SU-DHL-6 (cell line): ENCODE measurements at regions not wholly inside any gene's neighbourhood (a gene's known extent, or its start where the extent isn't known, plus 50 kb on each side); places are given as distances from the start of the nearest gene placed in this dataset.
"Not testable (repeated sequence)": the region's sequence is repeated elsewhere in the genome, so short reads cannot be mapped to it uniquely, and the experiment has no call there.

ENCODE experiments used
- H2AFZ ChIP-seq: fragments of 200-600 bp; sonication (generic); 2 replicates; pipeline ENCODE4 v1.6.1; 2014; ENCODE audit warnings: low read depth, mild to moderate bottlenecking, moderate library complexity, mixed read lengths, antibody characterized with exemption, low read length; ENCODE audit not compliant: severe bottlenecking
- H3F3A ChIP-seq: fragments of 200-600 bp; shearing (Covaris generic); 2 replicates; pipeline ENCODE4 v1.6.0; 2016; ENCODE audit warnings: antibody characterized with exemption, mild to moderate bottlenecking; ENCODE audit not compliant: insufficient read depth
- H3K27ac ChIP-seq: fragments of 200-600 bp; sonication (generic); 2 replicates; pipeline ENCODE4 v1.5.1; 2016; ENCODE audit warnings: low read depth, mild to moderate bottlenecking, low read length, moderate library complexity, mixed read lengths
- H3K27me3 ChIP-seq: fragments of 200-600 bp; sonication (generic), shearing (Covaris generic); 2 replicates; pipeline ENCODE4 v1.6.0; 2014; ENCODE audit warnings: mild to moderate bottlenecking, low read length
- H3K36me3 ChIP-seq: fragments of 200-600 bp; sonication (generic); 2 replicates; pipeline ENCODE4 v1.6.1; 2014; ENCODE audit warnings: mild to moderate bottlenecking, low read length, mixed read lengths
- H3K4me2 ChIP-seq: fragments of 300-600, 200-600 bp; shearing (Covaris generic), sonication (generic); 2 replicates; pipeline ENCODE4 v1.6.0; 2014; ENCODE audit warnings: low read length, low read depth, mild to moderate bottlenecking; ENCODE audit not compliant: poor library complexity, severe bottlenecking
- H3K4me3 ChIP-seq: fragments of 200-600 bp; sonication (generic); 2 replicates; pipeline ENCODE4 v1.5.1; 2014; ENCODE audit warnings: antibody characterized with exemption, low read length, mild to moderate bottlenecking, mixed read lengths; ENCODE audit not compliant: insufficient read depth, poor library complexity, severe bottlenecking
- H3K79me2 ChIP-seq: fragments of 200-600 bp; sonication (generic); 2 replicates; pipeline ENCODE4 v1.6.1; 2014; ENCODE audit warnings: mild to moderate bottlenecking, low read length, moderate library complexity; ENCODE audit not compliant: insufficient read depth
- H3K9ac ChIP-seq: fragments of 200-600 bp; sonication (generic); 2 replicates; pipeline ENCODE4 v1.7.0; 2014; ENCODE audit warnings: mild to moderate bottlenecking, low read length
- H3K9me2 ChIP-seq: fragments of 200-600 bp; sonication (generic); replicated peaks from 2 replicates; pipeline ENCODE4 v1.6.1; 2014; ENCODE audit warnings: low read length; ENCODE audit not compliant: insufficient read depth
- H3K9me3 ChIP-seq: fragments of 200-600 bp; sonication (generic); 2 replicates; pipeline ENCODE4 v1.6.1; 2014; ENCODE audit warnings: low read length, mixed read lengths; ENCODE audit not compliant: insufficient read depth
- H4K20me1 ChIP-seq: fragments of 200-600 bp; sonication (generic); 2 replicates; pipeline ENCODE4 v1.6.1; 2014; ENCODE audit warnings: low read depth, mild to moderate bottlenecking, antibody characterized with exemption, low read length, moderate library complexity, mixed read lengths
- EZH2phosphoT487 ChIP-seq: fragments of 200-600 bp; sonication (generic), shearing (Covaris generic); conservative IDR thresholded peaks from 2 replicates; pipeline ENCODE4 v1.6.1; 2018; ENCODE audit warnings: mild to moderate bottlenecking, antibody characterized with exemption, low read length, moderate library complexity, mixed read lengths
- TF ChIP-seq, protein P1 (sequence below): fragments of 200-600 bp; sonication (generic); IDR thresholded peaks from one replicate; pipeline ENCODE4 v1.5.1; 2017; ENCODE audit warnings: antibody characterized with exemption, mild to moderate bottlenecking, low read length, moderate library complexity; ENCODE audit not compliant: insufficient read depth, poor library complexity, severe bottlenecking

DNA sequence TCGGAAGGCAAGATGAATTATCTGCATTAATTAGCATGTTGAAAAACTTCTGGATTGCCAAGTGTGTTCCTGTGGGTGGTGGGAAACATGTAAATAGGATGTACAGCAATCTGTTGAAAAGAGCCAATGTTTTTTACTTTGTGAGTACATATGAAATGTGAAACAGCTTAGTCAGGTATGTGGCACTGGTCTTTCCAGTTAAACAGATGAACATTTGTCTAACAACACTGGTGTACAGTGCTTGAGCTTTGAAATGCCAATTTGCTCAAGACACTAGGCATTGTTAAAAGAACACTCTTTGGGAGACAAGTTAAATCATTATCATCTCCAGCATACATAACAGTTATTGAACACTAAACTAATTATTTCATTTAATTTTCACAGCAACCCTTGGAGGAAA is 107.3 kb upstream of the SLC24A2 start:
- Histone ChIP-seq H3K36me3 (no peaks in the 10 kb centered on the region), H3K9me3 (no peaks in the 10 kb centered on the region), H3K9me2 (no peaks in the 10 kb centered on the region), H3K27ac (no peak overlapping the region), H3K27me3 (no peaks in the 10 kb centered on the region), H3K4me2 (no peak overlapping the region), H3K4me3 (no peak overlapping the region), H3F3A (no peaks in the 10 kb centered on the region), H3K9ac (no peak overlapping the region), H4K20me1 (no peaks in the 10 kb centered on the region), H3K79me2 (no peaks in the 10 kb centered on the region), H2AFZ (no peak overlapping the region)
- TF ChIP-seq, protein P1, sequence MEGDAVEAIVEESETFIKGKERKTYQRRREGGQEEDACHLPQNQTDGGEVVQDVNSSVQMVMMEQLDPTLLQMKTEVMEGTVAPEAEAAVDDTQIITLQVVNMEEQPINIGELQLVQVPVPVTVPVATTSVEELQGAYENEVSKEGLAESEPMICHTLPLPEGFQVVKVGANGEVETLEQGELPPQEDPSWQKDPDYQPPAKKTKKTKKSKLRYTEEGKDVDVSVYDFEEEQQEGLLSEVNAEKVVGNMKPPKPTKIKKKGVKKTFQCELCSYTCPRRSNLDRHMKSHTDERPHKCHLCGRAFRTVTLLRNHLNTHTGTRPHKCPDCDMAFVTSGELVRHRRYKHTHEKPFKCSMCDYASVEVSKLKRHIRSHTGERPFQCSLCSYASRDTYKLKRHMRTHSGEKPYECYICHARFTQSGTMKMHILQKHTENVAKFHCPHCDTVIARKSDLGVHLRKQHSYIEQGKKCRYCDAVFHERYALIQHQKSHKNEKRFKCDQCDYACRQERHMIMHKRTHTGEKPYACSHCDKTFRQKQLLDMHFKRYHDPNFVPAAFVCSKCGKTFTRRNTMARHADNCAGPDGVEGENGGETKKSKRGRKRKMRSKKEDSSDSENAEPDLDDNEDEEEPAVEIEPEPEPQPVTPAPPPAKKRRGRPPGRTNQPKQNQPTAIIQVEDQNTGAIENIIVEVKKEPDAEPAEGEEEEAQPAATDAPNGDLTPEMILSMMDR, result no peak
- no peak for TF ChIP-seq EZH2phosphoT487

GRCh38 chr9:19895578-19895977 is 106.7 kb upstream of the SLC24A2 start:
- H3K4me2 ChIP-seq, H3K36me3 ChIP-seq, H3K9me2 ChIP-seq, H4K20me1 ChIP-seq, H3K27me3 ChIP-seq, H3K4me3 ChIP-seq, H3K9me3 ChIP-seq, H3K9ac ChIP-seq, H3F3A ChIP-seq, H3K79me2 ChIP-seq, H2AFZ ChIP-seq, H3K27ac ChIP-seq: not testable (repeated sequence)

GRCh38 chr9:19895006-19895405 is 106.2 kb upstream of the SLC24A2 start:
- H3F3A ChIP-seq, result no peaks in the 10 kb centered on the region
- no peak overlapping the region for H3K9ac ChIP-seq
- no peaks in the 10 kb centered on the region for H3K27me3 ChIP-seq
- no peak overlapping the region for H3K4me2 ChIP-seq
- H3K9me3 ChIP-seq, result no peaks in the 10 kb centered on the region
- TF ChIP-seq EZH2phosphoT487, result no peak
- TF ChIP-seq, protein P1, result no peak
- H3K9me2 ChIP-seq, result no peaks in the 10 kb centered on the region
- no peaks in the 10 kb centered on the region for H4K20me1 ChIP-seq
- H3K4me3 ChIP-seq, result no peak overlapping the region
- no peak overlapping the region for H3K27ac ChIP-seq
- no peak overlapping the region for H2AFZ ChIP-seq
- H3K36me3 ChIP-seq, result no peaks in the 10 kb centered on the region
- H3K79me2 ChIP-seq, result no peaks in the 10 kb centered on the region

DNA sequence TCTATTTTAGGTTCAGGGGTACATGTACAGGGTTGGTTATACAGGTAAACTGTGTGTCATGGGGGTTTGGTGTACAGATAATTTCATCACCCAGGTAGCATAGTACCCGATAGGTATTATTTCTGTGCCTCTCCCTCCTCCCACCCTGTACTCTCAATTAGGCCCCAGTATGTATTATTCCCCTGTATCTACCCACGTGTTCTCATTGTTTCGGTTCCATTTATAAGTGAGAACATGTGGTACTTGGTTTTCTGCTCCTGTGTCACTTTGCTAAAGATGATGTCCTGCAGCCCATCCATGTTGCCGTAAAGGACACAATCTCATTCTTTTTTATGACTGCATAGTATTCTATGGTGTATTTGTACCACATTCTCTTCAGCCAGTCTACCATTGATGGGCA is 96.8 kb upstream of the SLC24A2 start:
- no peak for TF ChIP-seq EZH2phosphoT487
- TF ChIP-seq, protein P1, result no peak
- Histone ChIP-seq H3K9me2 (no peaks in the 10 kb centered on the region), H4K20me1 (no peaks in the 10 kb centered on the region)

More for the DNA sequence above, 96.8 kb upstream of the SLC24A2 start:
- H3K9me3 ChIP-seq, result no peaks in the 10 kb centered on the region
- no peaks in the 10 kb centered on the region for H3F3A ChIP-seq
- H3K4me3 ChIP-seq, result no peak overlapping the region
- no peaks in the 10 kb centered on the region for H3K79me2 ChIP-seq
- no peak overlapping the region for H3K27ac ChIP-seq
- H3K27me3 ChIP-seq, result no peaks in the 10 kb centered on the region
- no peak overlapping the region for H2AFZ ChIP-seq
- no peak overlapping the region for H3K9ac ChIP-seq
- no peak overlapping the region for H3K4me2 ChIP-seq
- H3K36me3 ChIP-seq, result no peaks in the 10 kb centered on the region
